ENCODE measurements at regions not wholly inside any gene's neighbourhood (a gene's known extent, or its start where the extent isn't known, plus 50 kb on each side); places are given as distances from the start of the nearest gene placed in this dataset.

DNA sequence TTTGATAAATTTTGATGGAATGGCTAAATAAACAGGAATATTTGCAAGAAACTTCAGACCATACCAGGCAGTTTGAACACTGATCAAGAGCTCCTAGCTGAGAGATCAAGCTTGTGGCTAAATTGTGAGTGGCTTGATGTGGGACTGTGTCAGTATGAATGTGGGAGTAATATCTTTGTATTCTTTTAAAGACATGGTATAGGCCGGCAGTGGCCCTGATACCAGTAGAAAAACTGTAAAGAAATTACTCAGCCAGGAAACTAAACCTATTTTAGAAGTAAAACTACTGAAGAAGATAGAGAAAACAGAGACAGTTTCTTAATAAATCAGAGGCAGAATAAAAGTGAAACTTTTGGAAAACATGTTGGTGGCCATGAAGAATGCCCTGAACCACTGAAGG, 608.4 kb upstream of the SYNCRIP start:
- intact Hi-C loops (cut with DNase I): no loop called here
- 47 to 95% (median 86%) methylated on average over 1 of the region's 1 CpG for WGBS, 3 donors

DNA sequence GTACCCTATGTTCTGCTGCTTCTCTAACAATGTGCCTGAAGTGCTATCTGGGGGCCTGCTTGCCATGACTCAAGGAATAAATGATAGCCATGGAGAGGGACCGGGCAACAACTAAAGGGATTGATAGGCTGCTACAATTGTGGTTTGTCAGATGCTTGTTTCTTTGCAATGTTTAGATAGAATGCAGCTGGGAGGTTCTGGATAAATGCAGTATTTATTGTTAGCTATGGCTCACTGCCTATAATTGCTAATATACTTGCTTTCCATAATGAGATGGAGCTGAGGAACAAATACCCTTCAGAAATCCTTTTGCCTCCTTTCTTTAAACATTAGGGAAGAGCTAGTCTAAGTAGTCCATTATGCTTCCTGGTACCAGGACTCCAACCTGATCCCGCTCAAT, 575.2 kb upstream of the SYNCRIP start:
- Histone ChIP-seq H3K27ac (no peak overlapping the region), H3K36me3 (ENCODE audit: insufficient read depth in 1 of 2, low read depth in 1 of 2) (no peaks in the 10 kb centered on the region), H3K27me3 (ENCODE audit: insufficient read depth in 3 of 3, low read length in 2 of 3) (no peaks in the 10 kb centered on the region), H3K4me1 (no peaks in the 10 kb centered on the region), H3K9me3 (peaks cover 9% of the 10 kb centered on the region), H3K4me3 (no peak overlapping the region)
- TF ChIP-seq, protein P1, sequence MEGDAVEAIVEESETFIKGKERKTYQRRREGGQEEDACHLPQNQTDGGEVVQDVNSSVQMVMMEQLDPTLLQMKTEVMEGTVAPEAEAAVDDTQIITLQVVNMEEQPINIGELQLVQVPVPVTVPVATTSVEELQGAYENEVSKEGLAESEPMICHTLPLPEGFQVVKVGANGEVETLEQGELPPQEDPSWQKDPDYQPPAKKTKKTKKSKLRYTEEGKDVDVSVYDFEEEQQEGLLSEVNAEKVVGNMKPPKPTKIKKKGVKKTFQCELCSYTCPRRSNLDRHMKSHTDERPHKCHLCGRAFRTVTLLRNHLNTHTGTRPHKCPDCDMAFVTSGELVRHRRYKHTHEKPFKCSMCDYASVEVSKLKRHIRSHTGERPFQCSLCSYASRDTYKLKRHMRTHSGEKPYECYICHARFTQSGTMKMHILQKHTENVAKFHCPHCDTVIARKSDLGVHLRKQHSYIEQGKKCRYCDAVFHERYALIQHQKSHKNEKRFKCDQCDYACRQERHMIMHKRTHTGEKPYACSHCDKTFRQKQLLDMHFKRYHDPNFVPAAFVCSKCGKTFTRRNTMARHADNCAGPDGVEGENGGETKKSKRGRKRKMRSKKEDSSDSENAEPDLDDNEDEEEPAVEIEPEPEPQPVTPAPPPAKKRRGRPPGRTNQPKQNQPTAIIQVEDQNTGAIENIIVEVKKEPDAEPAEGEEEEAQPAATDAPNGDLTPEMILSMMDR (IDR thresholded peaks at IDR 0.05): no peak
- no peak for ATAC-seq
- DNase-seq: no peak
- 37 to 79% (median 41%) methylated on average over 2 of the region's 2 CpGs for WGBS, 3 donors
- intact Hi-C loops (cut with DNase I): no loop called here

More for the DNA sequence above, 608.4 kb upstream of the SYNCRIP start:
- TF ChIP-seq, protein P1 (IDR thresholded peaks at IDR 0.05): no peak
- Histone ChIP-seq H3K9me3 (no peaks in the 10 kb centered on the region), H3K4me3 (no peak overlapping the region), H3K27ac (no peak overlapping the region), H3K27me3 (ENCODE audit: insufficient read depth in 3 of 3, low read length in 2 of 3) (no peaks in the 10 kb centered on the region), H3K4me1 (no peaks in the 10 kb centered on the region), H3K36me3 (ENCODE audit: insufficient read depth in 1 of 2, low read depth in 1 of 2) (no peaks in the 10 kb centered on the region)
- DNase-seq (no peak), ATAC-seq (no peak)

DNA sequence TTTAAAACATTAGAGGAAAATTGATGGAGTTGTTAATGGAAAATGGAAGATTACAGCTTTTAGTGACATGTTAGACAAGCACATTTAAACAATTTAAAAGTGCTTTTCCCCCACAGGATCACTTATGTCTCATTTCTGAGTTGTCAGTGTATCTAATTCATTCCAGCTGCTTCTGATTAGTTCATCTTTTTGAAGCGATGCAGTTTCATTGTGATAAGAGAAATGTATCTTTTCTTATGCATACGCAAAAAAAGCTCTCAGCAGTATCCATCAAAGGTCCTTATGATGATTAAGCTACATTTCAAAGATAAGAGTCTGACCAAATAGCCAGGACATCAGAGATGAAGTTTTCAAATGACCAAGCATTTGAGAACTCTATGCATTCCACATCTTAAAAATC, 572.6 kb upstream of the SYNCRIP start:
- TF ChIP-seq, protein P1 (IDR thresholded peaks at IDR 0.05): no peak
- H3K27me3 ChIP-seq (ENCODE audit: insufficient read depth in 3 of 3, low read length in 2 of 3): no peaks in the 10 kb centered on the region
- no peaks in the 10 kb centered on the region for H3K36me3 ChIP-seq (ENCODE audit: insufficient read depth in 1 of 2, low read depth in 1 of 2)
- DNase-seq (no peak), ATAC-seq (no peak)
- H3K27ac ChIP-seq: no peak overlapping the region
- H3K4me3 ChIP-seq: no peak overlapping the region
- no peaks in the 10 kb centered on the region for H3K4me1 ChIP-seq
- 58 to 71% (median 65%) methylated on average over 2 of the region's 2 CpGs for WGBS, 3 donors
- H3K9me3 ChIP-seq: peaks cover 5% of the 10 kb centered on the region
- intact Hi-C loops (cut with DNase I): no loop called here

- TF ChIP-seq, protein P1 (IDR thresholded peaks at IDR 0.05): no peak
- intact Hi-C loops (cut with DNase I): no loop called here
- DNase-seq (no peak), ATAC-seq (no peak)
- no peak overlapping the region for H3K27ac ChIP-seq
- H3K36me3 ChIP-seq (ENCODE audit: insufficient read depth in 1 of 2, low read depth in 1 of 2): no peaks in the 10 kb centered on the region
- no peaks in the 10 kb centered on the region for H3K9me3 ChIP-seq
- H3K4me1 ChIP-seq: no peaks in the 10 kb centered on the region
- WGBS, 3 donors: 87 to 93% (median 89%) methylated on average over 10 of the region's 10 CpGs
- no peak overlapping the region for H3K4me3 ChIP-seq
- no peaks in the 10 kb centered on the region for H3K27me3 ChIP-seq (ENCODE audit: insufficient read depth in 3 of 3, low read length in 2 of 3)
These were observed 563.3 kb upstream of the SYNCRIP start for GRCh38 chr6:86205980-86206379.

DNA sequence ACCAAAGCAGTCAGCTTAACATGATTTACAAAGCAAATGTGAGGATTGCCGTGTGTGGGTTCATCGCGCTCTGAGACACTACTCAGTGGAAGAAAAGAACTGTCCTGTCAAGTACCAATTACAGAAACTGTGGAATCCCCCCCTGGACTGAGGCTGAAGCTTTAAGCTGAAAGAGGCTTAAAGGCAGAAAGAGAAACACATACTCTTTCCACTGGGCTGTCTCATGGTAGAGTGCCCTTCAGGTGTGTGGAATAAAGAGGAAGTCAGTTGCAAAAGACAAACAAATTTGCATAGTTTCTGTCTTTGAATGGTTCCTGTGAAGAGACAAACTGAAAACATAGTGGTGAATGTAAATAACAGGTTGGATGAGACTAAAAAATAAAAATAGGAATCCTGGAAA, 560.4 kb upstream of the SYNCRIP start:
- ATAC-seq (no peak), DNase-seq (no peak)
- Histone ChIP-seq H3K4me1 (no peaks in the 10 kb centered on the region), H3K4me3 (no peak overlapping the region), H3K36me3 (ENCODE audit: insufficient read depth in 1 of 2, low read depth in 1 of 2) (no peaks in the 10 kb centered on the region), H3K27ac (no peak overlapping the region), H3K9me3 (no peaks in the 10 kb centered on the region), H3K27me3 (ENCODE audit: insufficient read depth in 3 of 3, low read length in 2 of 3) (no peaks in the 10 kb centered on the region)
- TF ChIP-seq, protein P1 (IDR thresholded peaks at IDR 0.05): no peak
- intact Hi-C loops (cut with DNase I): no loop called here
- WGBS, 3 donors: 84 to 89% (median 88%) methylated on average over 3 of the region's 3 CpGs

All from psoas muscle (tissue), 7 donors.